ENCODE measurements at regions not wholly inside any gene's neighbourhood (a gene's known extent, or its start where the extent isn't known, plus 50 kb on each side); places are given as distances from the start of the nearest gene placed in this dataset.

DNA sequence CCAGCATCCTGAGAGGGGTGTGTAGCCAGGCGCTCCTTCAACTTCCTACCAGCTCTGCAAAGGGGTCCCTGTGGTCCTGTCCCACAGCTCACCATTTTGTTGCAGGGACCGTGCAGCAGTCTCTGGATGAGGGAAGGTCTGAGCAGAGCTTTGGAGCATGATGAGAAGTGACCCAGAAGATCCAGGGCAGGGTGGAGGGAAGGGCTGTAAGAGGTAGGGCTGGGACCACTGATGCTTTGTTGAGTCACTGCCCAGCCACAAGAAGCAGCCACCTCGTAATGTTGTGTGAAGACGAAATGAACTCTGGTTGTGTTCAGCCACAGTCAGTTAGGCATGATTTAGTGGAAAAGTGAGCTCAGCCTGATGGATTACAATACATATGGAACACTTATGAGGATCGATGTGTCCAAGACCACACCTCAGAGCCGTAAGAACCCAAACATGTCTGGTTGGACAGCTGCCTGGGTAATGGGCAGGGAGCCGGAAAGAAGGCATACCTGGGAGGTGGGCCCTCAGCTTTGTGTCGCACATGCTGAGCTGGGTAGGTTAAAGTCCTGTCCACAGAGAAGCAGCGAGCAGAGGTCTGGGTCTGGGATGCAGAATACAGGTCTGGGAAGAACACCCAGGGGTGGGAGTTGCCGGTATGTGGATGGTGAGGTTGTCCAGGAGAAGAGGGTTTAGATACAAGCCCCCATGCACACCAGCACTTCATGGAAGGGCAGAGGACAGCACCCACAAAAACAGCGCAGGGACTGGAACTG is 250.1 kb downstream of the GADD45G start:
- TF ChIP-seq, protein P1, sequence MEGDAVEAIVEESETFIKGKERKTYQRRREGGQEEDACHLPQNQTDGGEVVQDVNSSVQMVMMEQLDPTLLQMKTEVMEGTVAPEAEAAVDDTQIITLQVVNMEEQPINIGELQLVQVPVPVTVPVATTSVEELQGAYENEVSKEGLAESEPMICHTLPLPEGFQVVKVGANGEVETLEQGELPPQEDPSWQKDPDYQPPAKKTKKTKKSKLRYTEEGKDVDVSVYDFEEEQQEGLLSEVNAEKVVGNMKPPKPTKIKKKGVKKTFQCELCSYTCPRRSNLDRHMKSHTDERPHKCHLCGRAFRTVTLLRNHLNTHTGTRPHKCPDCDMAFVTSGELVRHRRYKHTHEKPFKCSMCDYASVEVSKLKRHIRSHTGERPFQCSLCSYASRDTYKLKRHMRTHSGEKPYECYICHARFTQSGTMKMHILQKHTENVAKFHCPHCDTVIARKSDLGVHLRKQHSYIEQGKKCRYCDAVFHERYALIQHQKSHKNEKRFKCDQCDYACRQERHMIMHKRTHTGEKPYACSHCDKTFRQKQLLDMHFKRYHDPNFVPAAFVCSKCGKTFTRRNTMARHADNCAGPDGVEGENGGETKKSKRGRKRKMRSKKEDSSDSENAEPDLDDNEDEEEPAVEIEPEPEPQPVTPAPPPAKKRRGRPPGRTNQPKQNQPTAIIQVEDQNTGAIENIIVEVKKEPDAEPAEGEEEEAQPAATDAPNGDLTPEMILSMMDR (conservative IDR thresholded peaks at IDR 0.05 in 1 of 2, IDR thresholded peaks at IDR 0.05 in 1 of 2; ENCODE audit: extremely low read depth in 1 of 2, insufficient read depth in 1 of 2, low read depth in 1 of 2, low read length in 2 of 2), result no peak
- no peak for TF ChIP-seq EZH2 (IDR thresholded peaks at IDR 0.05; ENCODE audit: borderline replicate concordance, low read length)

All from mammary epithelial cell (primary cell).